GM19455 (cell line): ENCODE measurements at regions not wholly inside any gene's neighbourhood (a gene's known extent, or its start where the extent isn't known, plus 50 kb on each side); places are given as distances from the start of the nearest gene placed in this dataset.
A peak's percentile ranks its signal among the peaks of the same experiment; 100 is the strongest.
"Not testable (repeated sequence)": the region's sequence is repeated elsewhere in the genome, so short reads cannot be mapped to it uniquely, and the experiment has no call there.

Source experiments
- ATAC-seq: cut with Tn5 transposase; IDR thresholded peaks from one replicate; pipeline ENCODE4 v1.9.1; 2021; ENCODE audit not compliant: unreplicated experiment

DNA sequence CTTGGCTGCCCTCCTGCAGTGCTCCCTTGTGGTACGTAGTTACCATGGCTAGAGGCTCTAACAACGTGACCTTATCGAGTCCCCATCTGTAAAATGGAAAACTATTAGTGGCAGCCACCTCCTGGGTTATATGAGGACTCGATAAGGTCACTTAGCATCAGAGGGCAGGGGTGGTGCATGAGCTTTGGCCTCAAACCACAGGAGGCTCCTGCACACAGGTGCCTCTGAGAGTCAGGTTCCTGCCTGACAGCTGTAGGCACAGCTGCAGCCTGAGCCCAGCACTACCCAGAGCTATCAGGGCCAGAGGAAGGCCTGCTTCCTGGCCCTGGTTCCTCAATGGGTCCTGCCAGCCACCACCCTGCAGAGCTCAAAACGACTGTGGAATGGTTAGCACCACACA, 57.2 kb upstream of the SEC14L1 start:
- no peak for ATAC-seq

DNA sequence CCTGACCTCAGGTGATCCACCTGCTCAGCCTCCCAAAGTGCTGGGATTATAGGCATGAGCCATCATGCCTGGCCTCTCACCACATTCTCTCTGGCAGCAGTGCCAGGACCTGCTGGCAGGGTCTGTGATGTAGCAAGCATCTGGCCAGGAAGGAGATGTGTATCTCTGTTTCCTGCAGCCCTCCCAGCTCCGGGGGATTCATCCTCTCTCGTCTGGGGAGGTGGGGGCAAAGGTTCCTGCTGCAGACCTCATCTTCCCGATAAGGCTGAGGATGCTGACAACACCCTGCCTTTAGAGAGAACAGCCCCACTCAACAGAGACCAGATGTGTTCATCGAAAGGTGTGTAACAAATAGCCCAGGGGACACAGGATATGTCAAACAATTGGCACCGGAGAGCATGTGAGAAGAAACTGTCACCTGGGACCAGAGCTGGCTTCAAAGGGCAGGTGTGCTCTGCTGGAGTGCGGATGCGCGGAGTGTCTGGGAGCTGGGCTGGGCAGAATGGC, 54.8 kb upstream of the SEC14L1 start:
- ATAC-seq: no peak

DNA sequence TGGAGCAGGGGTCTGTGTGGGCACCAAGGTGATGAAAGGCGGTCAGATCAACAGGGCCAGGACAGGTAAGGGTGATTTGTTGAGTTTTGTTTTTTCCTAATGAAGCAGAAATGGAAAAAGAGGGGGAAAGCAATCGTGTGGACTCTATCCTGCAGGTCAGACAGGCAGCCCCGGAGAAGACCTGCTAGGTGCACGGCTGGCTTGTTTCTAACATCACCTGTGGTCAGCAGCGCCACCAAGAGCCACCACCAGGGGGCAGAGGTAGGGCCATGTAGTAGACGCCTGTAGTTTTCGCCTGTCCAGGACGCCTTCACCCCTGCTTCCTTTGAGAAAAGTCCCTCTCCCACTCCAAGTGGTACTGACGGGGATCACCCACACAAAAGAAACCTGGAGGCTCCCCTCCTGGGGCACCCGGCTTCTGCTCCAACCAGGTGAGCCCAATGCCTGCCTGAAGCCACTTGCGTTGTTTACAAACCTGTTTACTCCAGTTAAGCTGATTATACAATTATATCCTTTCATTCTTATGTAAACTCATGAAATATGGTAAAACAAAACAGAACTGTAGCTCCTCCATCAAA, 54.2 kb upstream of the SEC14L1 start:
- no peak for ATAC-seq

DNA sequence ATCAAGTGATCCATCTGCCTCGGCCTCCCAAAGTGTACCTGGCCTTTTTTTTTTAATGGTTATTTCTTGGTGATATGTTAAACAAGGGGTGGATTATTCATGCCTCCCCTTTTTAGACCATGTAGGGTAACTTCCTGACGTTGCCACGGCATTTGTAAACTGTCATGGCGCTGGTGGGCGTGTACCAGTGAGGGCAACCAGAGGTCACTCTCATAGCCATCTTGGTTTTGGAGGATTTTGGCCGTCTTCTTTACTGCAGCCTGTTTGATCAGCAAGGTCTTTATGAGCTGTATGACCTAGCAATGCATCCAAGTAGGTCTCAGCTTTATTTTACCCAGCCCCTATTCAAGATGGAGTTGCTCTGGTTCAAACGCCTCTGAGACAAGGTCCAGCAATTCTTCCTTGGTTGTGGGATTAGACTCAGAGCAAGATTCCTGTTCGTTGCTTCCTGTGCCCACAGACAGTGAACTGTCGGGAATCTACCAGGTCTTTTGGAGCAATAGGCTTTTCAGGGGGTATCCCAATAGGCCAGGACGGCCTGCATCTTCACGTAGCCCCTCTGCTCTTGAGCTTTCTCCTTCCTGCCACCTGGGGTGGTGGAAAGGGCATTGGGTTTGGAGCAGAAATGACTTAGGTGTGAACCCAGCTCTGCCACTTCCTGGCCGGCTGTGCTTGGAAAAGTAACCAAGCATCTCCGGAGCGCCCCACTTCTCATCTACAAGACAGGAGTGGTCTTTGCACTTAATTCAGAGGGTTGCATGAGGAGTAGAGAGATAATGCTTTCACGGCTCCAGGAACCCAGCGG, 52.9 kb upstream of the SEC14L1 start:
- ATAC-seq: no peak

DNA sequence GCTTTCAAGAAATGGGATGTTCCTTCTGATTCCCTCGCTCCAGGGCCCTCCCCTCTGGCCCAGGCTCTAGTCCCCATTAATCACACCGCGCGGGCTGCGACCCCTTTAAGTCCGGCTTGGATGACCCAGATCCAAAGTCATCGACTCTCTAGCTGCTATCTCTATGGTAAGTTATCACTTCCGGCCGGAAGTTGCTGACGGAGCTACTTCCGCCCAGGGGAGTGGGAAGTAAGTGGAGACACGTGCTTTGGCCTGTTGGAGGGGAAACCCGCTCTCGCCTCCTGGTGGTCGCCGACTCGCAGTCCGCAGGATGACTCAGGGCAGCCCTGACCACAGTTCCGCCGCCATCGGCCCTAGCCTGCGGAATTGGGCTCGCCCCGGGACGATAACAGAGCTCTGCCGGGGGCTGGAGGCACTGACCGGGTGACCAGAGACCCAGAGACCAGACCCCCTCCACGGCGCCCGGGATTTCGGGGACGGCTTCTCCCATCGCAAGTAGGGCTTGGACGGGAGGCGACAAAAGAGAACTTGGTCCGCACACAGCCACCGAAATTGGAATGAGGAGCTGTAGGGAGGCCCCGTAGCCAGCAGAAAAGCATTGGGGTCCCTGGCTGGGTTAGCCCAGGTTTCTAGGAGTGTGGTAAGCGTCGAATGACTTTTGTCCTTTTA, 52.2 kb upstream of the SEC14L1 start:
- ATAC-seq: peak; percentile 85

DNA sequence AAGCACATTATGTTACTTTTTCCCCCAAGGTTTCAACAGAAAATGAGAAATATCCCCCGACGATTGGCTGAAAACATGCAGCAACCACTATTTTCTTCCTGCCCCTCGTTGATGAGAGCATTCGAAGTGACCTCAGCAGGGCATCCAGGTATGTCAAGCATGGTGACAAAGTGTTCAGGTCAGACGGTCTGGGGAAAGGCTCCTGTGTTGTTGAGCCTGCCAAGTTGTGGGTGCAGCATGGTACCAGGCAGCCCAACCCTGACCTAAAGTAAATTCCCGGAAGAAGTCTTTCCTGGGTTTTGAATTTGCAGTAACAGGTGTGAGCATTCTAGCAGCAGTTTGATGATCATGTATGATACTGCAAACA, 51.7 kb upstream of the SEC14L1 start:
- ATAC-seq: no peak

DNA sequence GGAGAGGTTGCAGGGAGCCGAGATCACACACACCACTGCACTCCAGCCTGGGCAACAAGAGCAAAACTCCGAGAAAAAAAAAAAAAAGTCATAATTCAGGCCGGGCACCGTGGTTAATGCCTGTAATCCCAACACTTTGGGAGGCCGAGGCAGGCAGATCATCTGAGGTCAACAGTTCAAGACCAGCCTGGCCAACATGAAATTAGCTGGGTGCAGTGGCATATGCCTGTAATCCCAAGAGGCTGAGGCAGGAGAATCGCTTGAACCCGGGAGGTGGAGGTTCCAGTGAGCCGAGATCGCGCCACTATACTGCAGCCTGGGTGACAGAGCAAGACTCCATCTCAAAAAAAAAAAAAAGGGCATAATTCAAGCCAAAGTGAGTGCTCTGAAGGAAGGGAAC, 50.8 kb upstream of the SEC14L1 start:
- ATAC-seq: not testable (repeated sequence)

DNA sequence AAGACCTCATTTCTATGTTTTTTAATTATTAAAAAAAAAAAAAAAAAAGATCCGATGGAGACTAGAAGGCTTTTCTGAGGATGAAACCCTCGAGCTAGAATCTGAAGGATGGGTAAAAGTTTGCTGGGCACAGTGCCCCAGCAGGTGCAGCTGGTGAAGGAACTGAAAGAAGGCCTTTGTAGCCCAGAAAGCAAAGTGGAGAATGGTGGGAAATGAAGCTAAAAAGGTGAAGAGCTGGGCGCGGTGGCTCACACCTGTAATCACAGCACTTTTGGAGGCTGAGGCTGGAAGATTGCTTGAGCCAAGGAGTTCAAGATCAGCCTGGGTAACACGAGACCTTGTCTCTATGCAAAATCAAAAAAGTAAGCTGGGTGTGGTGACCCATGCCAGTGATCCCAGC, 50.3 kb upstream of the SEC14L1 start:
- no peak for ATAC-seq
